Neural progenitor cell (in vitro differentiated cells): ENCODE measurements at regions not wholly inside any gene's neighbourhood (a gene's known extent, or its start where the extent isn't known, plus 50 kb on each side); places are given as distances from the start of the nearest gene placed in this dataset.

Experiments
- CTCF ChIP-seq: fragments of 200-600 bp; sonication (generic); IDR thresholded peaks from 2 replicates; pipeline ENCODE4 v1.5.1; 2017; ENCODE audit warnings: antibody characterized with exemption, mild to moderate bottlenecking
- EZH2 ChIP-seq: fragments of 200-600 bp; sonication (generic); IDR thresholded peaks from 2 replicates; pipeline ENCODE4 v1.6.1; 2017; ENCODE audit warnings: antibody characterized with exemption, mild to moderate bottlenecking, moderate library complexity

- TF ChIP-seq CTCF (no peak), EZH2 (no peak)
Measured at GRCh38 chr9:107541523-107541922, 52.0 kb upstream of the KLF4 start.
